GM18502 (cell line): ENCODE measurements at regions not wholly inside any gene's neighbourhood (a gene's known extent, or its start where the extent isn't known, plus 50 kb on each side); places are given as distances from the start of the nearest gene placed in this dataset.

Source experiments
- ATAC-seq: cut with Tn5 transposase; IDR thresholded peaks from one replicate; pipeline ENCODE4 v1.9.1; 2021; ENCODE audit warnings: mild to moderate bottlenecking; ENCODE audit not compliant: unreplicated experiment, poor library complexity

GRCh38 chr2:2405780-2406179, 74.7 kb upstream of the MYT1L start:
- ATAC-seq = no peak

- ATAC-seq = no peak
These were observed 69.4 kb upstream of the MYT1L start for GRCh38 chr2:2400286-2401038.

GRCh38 chr2:2399396-2399795, 68.3 kb upstream of the MYT1L start:
- ATAC-seq = no peak

GRCh38 chr2:2392332-2392731, 61.3 kb upstream of the MYT1L start:
- ATAC-seq = no peak

- no peak for ATAC-seq
These were observed 58.1 kb upstream of the MYT1L start for GRCh38 chr2:2389215-2389614.
